ENCODE measurements at regions not wholly inside any gene's neighbourhood (a gene's known extent, or its start where the extent isn't known, plus 50 kb on each side); places are given as distances from the start of the nearest gene placed in this dataset.

DNA sequence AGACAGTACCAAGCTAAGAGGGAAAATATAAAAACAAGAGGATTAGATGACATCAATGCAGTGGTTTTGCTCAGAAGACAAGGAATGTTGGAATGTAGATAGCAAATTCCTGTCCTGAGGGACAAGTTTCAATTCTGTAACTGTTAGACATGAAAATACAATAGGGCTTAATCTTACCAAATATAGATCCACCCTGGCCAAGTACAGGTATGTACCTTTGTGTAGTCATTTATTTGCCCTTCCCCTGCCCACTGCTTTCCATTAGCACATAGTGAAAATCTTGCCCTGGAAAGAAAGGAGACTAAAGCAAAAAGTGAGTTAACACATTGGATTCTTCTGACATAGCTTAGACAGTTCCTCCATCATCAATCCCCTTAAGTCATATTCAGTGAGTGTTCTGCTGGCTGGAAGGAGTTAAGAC is 389.0 kb upstream of the THBS1 start:
- in situ Hi-C loops (cut with HindIII; ENCODE audit: low sequenced_read_pairs), result loop anchor here (5.0 kb wide), 2 partner anchors 60 to 70 kb away; no protein-coding TSS in a partner anchor

DNA sequence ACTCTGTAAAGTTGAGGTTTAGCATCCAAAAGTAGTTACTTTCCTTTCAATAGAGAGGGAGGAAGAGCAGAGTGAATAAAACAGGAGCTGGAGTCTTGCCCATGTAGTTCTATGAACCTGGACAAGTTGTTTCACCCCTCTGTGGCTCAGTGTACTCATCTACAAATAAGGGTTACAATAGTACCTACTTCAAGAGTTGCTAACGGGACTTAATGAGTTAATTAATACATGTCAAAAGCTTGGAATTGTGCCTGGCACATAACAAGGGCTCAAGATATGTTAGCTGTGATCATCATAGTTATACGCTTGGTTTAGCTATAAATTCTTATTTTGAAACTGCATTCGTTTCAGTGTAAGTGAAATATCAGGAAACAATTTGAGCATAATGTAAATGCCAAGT is 388.5 kb upstream of the THBS1 start:
- in situ Hi-C loops (cut with HindIII; ENCODE audit: low sequenced_read_pairs), result loop anchor here (5.0 kb wide), 2 partner anchors 60 to 70 kb away; no protein-coding TSS in a partner anchor

DNA sequence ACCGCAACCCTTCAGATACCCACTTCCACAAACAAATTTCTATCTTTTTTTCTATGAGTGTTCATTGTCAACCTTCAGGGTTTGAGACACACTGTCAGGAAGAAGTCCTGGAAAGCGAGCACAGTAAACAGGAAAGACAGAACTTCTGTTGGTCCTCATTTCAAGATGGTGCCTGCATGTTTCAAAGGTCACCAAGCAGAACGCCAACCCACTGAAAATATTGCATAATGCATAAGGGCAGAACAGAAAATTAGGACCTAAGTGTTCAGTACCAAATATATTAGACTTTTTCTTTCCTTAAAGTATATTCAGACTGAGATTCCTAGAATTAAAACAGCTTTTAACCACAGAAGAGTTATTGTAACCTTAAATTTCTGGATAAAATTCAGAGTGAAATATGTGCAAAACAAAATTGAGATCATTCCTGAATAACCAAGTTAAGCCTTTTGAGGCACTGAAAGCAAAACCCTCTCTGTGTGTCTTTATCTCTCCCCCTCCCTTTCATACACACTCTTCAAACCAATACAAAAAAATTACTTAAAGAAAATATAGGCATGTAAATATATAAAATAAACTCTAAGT is 387.8 kb upstream of the THBS1 start:
- in situ Hi-C loops (cut with HindIII; ENCODE audit: low sequenced_read_pairs), result loop anchor here (5.0 kb wide), 2 partner anchors 61 to 69 kb away; no protein-coding TSS in a partner anchor

DNA sequence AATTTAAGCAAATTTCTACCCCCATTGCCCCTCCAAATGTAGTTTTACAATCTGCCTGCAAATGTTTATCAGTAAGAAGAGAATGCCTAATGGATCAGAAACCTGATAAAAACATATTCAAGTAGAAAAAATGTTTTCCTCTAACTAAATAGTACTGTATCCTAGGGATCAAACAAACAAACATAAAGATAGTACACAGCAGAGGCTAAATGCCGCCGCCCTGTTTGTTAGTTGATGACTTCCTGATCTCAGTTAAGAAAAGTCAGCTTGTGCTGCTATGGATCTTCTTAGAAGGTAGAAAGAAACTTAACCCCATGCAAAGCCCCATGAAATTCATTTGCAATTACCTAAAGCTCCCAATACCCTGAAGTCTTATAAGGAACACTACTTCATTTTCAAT is 387.3 kb upstream of the THBS1 start:
- in situ Hi-C loops (cut with HindIII; ENCODE audit: low sequenced_read_pairs), result loop anchor here (5.0 kb wide), 2 partner anchors 61 to 69 kb away; no protein-coding TSS in a partner anchor

DNA sequence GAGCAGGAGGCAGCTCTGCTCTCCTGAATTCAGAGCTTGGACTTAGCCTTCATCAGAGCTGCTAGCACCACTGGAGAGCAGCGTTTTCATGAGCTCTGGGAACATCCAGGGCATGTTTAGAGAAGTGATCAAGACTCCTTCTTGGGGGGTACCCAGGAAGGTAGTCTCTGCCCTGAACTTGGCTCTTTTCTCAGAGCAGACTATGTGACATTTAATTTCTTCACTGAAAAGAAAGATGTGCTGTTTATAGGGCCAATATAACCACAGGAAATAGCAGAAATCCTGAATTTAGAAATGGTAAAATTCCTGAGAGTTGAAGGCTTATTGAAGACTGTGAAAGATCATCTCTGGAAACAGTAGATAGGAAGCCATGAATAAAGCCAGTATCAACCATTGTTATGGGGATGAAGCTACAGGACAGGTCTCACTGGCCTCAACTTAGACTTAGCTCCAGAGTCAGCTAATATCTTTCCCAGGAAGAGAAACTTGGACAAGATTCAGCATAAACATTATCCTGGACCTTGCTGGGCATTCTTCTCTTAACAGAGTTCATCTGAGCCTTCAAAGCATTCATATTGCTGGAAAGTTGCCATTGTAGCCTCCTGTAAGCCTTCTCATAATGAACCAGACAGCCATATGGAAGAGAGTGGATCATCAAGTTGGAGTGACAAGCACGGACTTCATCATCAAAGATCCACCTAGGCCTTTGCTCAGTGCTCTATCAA is 386.6 kb upstream of the THBS1 start:
- in situ Hi-C loops (cut with HindIII; ENCODE audit: low sequenced_read_pairs), result loop anchor here (5.0 kb wide), 2 partner anchors 62 to 68 kb away; no protein-coding TSS in a partner anchor

DNA sequence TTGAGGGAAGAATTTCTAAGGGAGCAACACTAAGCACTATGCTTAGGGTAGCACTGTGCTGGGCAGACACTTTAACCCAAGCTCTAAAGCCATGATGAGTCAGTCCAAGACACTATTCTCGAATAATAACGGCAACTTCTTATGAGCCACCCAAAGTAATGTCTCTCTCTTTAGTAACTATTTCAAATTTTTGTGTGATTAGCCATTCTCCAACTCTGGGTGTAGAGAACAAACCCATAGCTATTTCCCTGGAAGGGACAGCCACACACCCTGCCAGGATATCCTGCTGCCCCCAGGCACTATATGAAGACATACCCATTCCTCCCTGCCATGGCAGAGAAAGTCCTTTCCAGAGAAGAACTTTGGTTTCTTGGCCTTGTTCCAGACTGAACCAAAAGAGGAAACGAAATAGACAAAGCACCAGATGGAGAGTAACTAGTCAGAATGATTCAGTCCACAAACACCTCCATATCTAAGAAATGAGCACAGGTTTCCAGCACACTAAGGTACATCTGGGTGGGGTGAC is 384.9 kb upstream of the THBS1 start:
- in situ Hi-C loops (cut with HindIII; ENCODE audit: low sequenced_read_pairs), result no loop called here

DNA sequence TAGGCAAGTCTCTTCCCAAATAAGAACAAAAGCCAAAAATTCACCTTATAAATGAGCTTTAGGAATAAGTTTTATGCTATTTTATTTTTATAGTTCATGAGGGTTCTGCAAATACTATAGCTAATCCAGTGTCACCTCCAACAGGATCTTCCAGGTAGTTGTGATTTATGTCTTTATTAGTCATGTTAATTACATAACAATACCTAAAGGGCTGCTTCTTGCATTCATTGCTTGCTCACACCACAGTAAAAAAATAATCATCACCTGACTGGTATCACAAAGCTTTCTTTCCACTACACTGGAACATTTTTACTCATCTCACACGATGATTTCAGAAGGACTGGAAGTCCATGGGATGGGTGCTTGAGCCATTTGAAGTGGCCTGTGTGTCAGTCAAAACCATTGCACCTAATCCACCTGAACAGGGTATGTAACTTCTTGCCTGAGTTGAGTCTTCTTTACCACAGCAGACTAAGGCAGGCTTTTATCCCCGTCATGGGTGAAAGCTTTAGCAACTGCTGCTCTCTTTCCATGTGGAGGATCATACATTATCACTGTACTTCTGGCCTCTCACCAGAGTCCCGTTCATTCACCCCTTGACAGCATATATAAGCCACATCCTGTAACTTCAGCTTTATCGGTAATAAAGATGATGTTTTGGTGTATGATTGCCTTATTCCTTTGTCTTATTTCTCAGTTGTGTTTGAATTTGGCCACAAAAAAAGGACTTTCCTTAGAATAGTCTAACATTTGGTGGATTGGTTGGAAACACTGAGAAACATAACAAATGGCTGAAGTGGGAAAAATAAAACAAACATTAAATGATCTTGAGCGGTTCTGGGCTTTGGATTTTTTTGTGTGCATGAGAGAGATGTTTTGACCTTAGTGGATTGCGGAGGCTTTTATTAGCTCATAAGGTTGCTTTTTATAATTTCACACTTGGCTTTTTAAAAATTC is 382.6 kb upstream of the THBS1 start:
- in situ Hi-C loops (cut with HindIII; ENCODE audit: low sequenced_read_pairs), result no loop called here

DNA sequence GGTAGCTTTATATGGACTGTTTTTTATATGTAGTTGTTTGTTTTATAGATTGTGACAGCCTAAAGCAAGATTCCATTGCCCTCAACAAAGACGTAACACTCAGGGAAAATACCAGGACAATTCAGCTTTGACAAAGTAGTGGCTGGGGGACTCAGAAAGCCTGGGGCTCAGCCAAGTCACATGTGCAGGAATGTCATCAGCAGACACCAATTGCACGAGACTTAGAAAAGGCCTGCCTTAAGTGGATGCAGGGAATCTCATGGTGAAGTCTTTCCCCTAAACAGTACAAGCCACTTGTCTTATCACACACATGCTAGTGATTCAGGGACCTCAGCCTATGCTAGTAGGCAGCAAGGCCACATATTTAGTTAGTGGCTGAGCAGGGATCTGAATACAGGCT is 381.8 kb upstream of the THBS1 start:
- in situ Hi-C loops (cut with HindIII; ENCODE audit: low sequenced_read_pairs), result no loop called here

- in situ Hi-C loops (cut with HindIII; ENCODE audit: low sequenced_read_pairs), result no loop called here
Measured at GRCh38 chr15:39200586-39200985, 380.3 kb upstream of the THBS1 start.

DNA sequence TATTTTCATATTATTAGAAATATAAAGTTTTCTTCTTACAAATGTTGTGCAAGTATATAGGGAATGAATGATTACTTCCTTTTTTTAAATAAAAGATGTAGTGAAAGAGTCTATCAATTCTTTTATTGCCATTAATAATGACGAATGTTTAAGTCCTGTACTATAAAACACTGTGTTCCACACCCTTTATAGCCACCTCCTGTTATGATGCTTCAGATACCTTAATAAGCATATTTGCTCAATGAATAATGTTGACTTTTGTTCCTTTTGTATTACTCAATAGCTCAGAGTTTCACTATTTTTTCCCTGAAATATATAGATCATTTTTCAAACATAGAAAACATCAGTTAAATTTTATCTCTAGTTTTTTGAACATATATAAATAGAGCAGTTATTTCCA is 378.2 kb upstream of the THBS1 start:
- in situ Hi-C loops (cut with HindIII; ENCODE audit: low sequenced_read_pairs), result no loop called here

DNA sequence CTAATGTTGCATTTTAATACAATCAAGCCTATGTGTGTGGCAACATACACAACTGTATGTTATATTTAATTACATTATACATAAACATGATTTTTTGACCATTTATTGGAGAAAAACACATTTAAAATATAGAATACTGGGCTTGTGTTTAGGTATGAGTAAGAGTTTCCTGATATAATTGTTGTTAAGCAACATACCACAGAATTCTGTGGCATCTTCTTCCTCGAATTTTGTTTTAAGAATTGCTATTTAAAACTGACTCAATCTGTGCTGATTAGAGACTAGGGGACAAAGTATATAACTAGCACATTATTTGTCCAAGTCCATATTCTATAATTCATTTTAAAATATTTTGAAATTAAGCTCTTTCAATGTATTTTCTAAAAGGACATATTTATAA is 376.8 kb upstream of the THBS1 start:
- in situ Hi-C loops (cut with HindIII; ENCODE audit: low sequenced_read_pairs), result no loop called here

DNA sequence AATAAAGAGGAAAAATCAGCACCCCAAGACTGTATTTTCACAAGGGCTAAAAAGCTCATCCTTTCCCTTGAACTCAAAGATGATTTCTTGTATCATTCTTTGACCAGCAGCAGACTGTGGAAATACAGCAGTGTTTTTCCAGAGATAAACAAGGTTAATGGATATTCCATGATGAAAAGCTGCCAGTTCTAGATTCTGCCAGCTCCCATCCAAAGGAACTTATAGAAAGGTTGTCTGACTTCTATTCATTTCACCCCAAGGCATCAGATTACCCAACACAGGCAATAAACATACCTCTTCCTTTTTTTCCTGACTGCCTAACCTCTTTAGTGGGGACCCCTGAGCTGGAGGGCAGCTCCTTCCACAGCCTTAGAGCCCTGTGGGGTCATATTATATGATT is 375.8 kb upstream of the THBS1 start:
- in situ Hi-C loops (cut with HindIII; ENCODE audit: low sequenced_read_pairs), result no loop called here

DNA sequence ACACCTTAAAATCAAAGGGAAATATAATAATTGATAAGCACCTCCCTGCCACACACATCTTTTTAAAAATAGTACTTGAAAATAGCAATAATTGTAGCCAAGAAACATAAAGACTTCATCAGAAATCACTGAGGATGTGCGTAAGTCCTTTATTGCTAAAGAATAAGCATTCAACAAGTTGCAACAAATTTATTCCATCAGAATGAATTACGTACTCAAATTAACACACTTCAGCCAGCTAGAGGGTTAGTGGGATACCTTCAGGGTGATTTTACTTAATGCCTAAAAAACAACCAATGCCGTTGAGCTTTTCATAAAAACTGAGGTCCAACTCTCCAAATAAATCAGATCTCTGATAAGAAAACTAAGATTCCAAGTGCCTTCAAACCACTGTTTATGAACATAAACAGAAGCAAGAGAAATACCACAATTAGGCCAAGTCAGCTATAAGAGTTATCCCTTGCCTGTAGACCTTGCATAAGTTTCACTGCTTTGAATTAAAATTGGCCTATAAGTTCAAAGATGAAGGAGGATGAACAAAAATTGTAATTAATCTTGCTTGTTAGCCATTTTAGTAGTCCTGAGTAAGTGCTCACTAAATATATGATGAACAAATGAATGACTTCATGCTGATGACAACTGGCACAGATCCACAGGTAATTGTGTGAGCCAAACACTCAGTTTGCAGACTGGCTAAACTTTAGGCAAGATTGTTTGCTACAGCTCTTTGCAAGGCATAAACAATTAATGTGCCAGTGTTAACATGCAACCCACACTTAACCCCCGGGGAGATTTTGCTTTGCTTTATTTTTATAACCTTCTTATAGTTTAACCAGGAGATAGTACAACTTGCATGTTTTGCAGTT is 375.1 kb upstream of the THBS1 start:
- in situ Hi-C loops (cut with HindIII; ENCODE audit: low sequenced_read_pairs), result no loop called here

DNA sequence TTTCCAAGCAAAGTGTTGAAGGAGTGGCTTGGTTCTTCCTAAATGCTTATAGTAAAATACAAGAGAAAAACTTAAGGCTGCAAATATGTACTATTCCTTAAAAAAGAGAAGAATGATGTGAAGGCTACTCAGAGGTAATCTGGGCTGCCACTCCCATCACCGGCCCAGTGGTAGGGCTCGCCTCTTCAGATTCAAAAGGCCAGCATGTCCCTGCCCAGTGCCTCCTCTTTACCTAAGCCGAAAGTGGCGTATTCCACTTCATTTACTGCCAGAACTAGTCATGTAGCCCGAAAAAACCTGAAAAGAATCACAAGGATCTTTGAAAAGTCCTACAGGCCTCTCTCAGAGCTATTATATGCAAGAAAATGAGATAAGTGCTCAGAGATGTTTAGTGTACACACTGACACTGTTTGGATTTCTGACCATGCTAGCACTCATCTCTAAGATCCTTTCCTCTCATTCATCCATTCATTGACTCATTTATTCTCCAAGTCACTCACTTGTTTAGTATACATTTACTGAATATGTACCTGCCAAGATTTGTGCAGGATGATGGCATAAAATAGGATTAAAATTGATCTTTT is 373.3 kb upstream of the THBS1 start:
- in situ Hi-C loops (cut with HindIII; ENCODE audit: low sequenced_read_pairs), result no loop called here

GRCh38 chr15:39208187-39208586 is 372.7 kb upstream of the THBS1 start:
- in situ Hi-C loops (cut with HindIII; ENCODE audit: low sequenced_read_pairs), result no loop called here

DNA sequence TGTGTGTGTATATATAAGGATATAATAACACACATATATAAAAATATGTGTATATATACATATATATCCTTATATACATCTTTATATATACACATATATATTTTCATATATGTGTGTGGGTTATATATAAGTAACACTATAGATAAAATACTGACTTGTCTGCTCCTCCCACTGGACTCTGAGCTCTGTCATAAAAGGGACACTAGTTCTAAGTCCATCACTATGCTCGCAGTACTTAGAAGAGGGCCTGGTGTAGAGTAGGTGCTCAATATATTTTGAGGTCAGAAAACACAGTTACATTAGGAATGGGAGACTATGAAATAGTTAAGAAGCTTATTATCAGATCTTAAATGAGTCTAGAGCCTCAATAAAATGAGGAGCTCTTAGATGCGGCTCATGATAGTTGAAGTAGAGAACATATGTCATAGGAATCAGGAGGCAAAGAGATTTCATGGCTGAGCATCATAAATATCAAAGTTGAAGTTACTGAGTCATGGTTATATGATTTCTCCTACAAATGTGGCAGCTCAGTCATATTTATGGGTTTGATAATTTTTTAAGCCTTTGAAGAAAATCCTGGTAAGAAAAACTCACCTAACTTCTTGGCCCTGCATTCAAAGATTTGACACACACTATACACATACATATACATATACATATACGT is 371.2 kb upstream of the THBS1 start:
- in situ Hi-C loops (cut with HindIII; ENCODE audit: low sequenced_read_pairs), result no loop called here

DNA sequence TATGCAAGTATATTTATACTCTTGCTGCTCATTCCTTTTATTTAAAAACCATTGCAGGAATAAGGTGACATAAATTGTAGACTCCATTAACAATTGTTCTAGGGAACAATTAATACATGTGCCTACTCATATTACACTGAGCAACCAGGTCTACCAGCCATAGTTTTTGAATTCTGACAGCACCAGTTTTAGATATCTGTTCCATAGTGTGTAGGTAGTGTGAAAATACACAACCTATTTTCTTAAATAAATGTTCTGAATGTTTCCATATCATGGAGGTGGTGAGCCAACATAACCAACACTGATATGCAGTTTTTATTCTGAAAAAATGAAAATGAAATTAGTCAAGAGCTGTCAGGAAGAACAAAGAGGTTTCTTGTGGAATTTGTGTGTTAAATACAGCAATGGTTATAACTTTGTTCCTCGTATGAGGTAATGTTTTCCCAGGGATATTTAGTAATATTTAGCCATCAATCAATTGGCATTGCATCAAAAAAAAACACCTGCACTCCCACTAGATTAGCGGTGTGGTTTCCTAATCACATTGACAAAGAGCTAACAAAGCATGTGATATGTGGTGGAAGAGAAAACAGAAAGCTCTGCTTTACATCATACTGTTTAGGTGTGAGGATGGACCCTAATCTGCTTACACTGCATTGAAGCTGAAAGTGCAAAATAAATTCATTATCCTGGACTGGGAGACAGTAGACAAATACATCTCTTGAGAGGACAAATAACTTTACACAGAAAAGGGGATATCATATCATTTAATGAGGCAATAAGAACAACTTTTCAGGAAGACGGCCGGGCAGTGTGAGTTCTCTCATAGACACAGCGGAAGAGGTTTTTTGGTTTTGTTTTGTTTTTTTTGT is 369.5 kb upstream of the THBS1 start:
- in situ Hi-C loops (cut with HindIII; ENCODE audit: low sequenced_read_pairs), result no loop called here

- in situ Hi-C loops (cut with HindIII; ENCODE audit: low sequenced_read_pairs), result no loop called here
Measured at GRCh38 chr15:39213385-39213840, 367.5 kb upstream of the THBS1 start.

All from endothelial cell of hepatic sinusoid (primary cell).